ENCODE measurements at regions not wholly inside any gene's neighbourhood (a gene's known extent, or its start where the extent isn't known, plus 50 kb on each side); places are given as distances from the start of the nearest gene placed in this dataset.

DNA sequence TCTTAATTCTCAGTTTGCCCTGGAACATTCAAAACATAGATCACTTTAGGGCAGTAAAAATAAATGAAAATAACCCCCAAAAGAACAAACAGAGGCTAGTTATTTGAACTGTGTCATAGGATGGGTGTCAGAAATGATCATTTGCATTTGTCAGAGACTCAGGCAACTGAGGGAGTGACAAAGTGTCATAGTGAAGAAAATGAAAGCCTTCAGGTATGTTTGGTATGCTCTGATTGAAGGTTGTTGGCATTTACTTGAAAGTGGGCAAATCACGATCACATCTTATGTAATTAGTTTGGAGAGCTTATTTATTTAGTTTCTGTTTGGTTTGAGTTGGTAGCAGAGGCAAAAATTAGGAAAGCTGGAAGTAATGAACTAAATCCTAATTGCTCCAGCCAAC lies 880.9 kb downstream of the ANKRD7 start:
- H3K4me1 Mint-ChIP-seq (ENCODE audit: unreplicated experiment) = peaks cover 11% of the 10 kb centered on the region
- peaks cover under 1% of the 10 kb centered on the region for H3K9me3 Mint-ChIP-seq

DNA sequence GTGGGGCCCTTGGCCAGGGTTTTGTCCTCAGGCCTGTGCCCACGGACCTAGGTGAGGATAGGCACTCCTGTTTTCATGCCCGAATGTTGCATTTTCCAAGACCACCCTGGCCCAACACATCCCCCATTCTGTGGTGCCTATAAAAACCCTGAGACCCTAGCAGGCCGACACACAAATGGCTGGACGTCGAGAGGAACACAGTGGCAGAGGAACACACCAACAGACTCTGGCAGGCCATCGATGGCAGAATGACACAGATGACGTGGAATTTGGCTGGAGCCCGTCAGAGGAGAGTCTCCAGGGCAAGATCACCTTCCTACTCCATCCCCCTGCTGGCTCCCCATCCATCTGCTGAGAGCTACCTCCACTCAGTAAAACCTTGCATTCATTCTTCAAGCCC lies 898.8 kb downstream of the ANKRD7 start:
- no peaks in the 10 kb centered on the region for H3K27me3 Mint-ChIP-seq
- TF ChIP-seq, protein P1, sequence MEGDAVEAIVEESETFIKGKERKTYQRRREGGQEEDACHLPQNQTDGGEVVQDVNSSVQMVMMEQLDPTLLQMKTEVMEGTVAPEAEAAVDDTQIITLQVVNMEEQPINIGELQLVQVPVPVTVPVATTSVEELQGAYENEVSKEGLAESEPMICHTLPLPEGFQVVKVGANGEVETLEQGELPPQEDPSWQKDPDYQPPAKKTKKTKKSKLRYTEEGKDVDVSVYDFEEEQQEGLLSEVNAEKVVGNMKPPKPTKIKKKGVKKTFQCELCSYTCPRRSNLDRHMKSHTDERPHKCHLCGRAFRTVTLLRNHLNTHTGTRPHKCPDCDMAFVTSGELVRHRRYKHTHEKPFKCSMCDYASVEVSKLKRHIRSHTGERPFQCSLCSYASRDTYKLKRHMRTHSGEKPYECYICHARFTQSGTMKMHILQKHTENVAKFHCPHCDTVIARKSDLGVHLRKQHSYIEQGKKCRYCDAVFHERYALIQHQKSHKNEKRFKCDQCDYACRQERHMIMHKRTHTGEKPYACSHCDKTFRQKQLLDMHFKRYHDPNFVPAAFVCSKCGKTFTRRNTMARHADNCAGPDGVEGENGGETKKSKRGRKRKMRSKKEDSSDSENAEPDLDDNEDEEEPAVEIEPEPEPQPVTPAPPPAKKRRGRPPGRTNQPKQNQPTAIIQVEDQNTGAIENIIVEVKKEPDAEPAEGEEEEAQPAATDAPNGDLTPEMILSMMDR (conservative IDR thresholded peaks at IDR 0.05) = no peak

More for the DNA sequence above, 880.9 kb downstream of the ANKRD7 start:
- H3K4me3 Mint-ChIP-seq = no peak overlapping the region
- TF ChIP-seq, protein P1 (conservative IDR thresholded peaks at IDR 0.05) = no peak
- H3K27me3 Mint-ChIP-seq = no peaks in the 10 kb centered on the region
- H3K36me3 Mint-ChIP-seq = no peaks in the 10 kb centered on the region
- no peak overlapping the region for H3K27ac Mint-ChIP-seq
- no peak for DNase-seq (ENCODE audit: extremely low spot score, unreplicated experiment)

GRCh38 chr7:119127706-119128105 lies 903.2 kb downstream of the ANKRD7 start:
- H3K27me3 Mint-ChIP-seq = no peaks in the 10 kb centered on the region
- TF ChIP-seq, protein P1 (conservative IDR thresholded peaks at IDR 0.05) = no peak
- no peak for DNase-seq (ENCODE audit: extremely low spot score, unreplicated experiment)
- peaks cover 4% of the 10 kb centered on the region for H3K4me1 Mint-ChIP-seq (ENCODE audit: unreplicated experiment)
- no peak overlapping the region for H3K27ac Mint-ChIP-seq
- no peak overlapping the region for H3K4me3 Mint-ChIP-seq
- H3K36me3 Mint-ChIP-seq = no peaks in the 10 kb centered on the region
- H3K9me3 Mint-ChIP-seq = no peaks in the 10 kb centered on the region

More for the DNA sequence above, 898.8 kb downstream of the ANKRD7 start:
- no peaks in the 10 kb centered on the region for H3K36me3 Mint-ChIP-seq
- H3K4me3 Mint-ChIP-seq = no peak overlapping the region
- H3K4me1 Mint-ChIP-seq (ENCODE audit: unreplicated experiment) = peaks cover 5% of the 10 kb centered on the region
- no peaks in the 10 kb centered on the region for H3K9me3 Mint-ChIP-seq
- DNase-seq (ENCODE audit: extremely low spot score, unreplicated experiment) = no peak
- H3K27ac Mint-ChIP-seq = no peak overlapping the region

DNA sequence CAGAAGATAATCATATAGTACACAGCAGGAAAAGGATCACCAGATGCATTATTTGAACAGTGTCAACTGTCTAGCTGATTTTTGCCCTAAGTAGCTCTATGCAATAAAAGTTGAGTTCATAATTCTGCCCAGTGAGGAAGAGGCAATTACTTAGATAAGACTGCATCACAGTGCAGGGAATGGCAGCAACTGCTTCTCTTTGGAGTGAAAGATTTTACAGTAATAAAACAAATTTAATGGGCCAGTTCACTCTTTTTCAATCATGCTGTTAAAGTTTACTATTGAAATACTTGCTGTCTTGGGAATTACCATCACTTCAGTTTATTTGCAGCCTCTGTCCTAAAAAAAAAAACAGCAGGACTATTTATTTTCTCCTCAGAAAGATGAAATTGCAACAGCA lies 907.9 kb downstream of the ANKRD7 start:
- Mint-ChIP-seq H3K36me3 (no peaks in the 10 kb centered on the region), H3K27me3 (no peaks in the 10 kb centered on the region), H3K9me3 (no peaks in the 10 kb centered on the region), H3K4me3 (no peak overlapping the region), H3K27ac (no peak overlapping the region), H3K4me1 (ENCODE audit: unreplicated experiment) (peaks cover 4% of the 10 kb centered on the region)
- no peak for DNase-seq (ENCODE audit: extremely low spot score, unreplicated experiment)
- TF ChIP-seq, protein P1 (conservative IDR thresholded peaks at IDR 0.05) = no peak

- Mint-ChIP-seq H3K4me1 (ENCODE audit: unreplicated experiment) (no peaks in the 10 kb centered on the region), H3K27me3 (no peaks in the 10 kb centered on the region), H3K9me3 (peaks cover 13% of the 10 kb centered on the region), H3K4me3 (no peak overlapping the region), H3K27ac (no peak overlapping the region), H3K36me3 (no peaks in the 10 kb centered on the region)
- no peak for DNase-seq (ENCODE audit: extremely low spot score, unreplicated experiment)
- TF ChIP-seq, protein P1 (conservative IDR thresholded peaks at IDR 0.05) = no peak
These were observed 942.9 kb downstream of the ANKRD7 start for GRCh38 chr7:119167431-119167830.

GRCh38 chr7:119172043-119172442 lies 947.5 kb downstream of the ANKRD7 start:
- Mint-ChIP-seq H3K27me3 (no peaks in the 10 kb centered on the region), H3K4me3 (no peak overlapping the region), H3K9me3 (peaks cover 10% of the 10 kb centered on the region), H3K27ac (no peak overlapping the region), H3K4me1 (ENCODE audit: unreplicated experiment) (peaks cover 8% of the 10 kb centered on the region), H3K36me3 (no peaks in the 10 kb centered on the region)
- DNase-seq (ENCODE audit: extremely low spot score, unreplicated experiment) = no peak
- TF ChIP-seq, protein P1 (conservative IDR thresholded peaks at IDR 0.05) = no peak
